NCI-H82 (cell line): ENCODE measurements at regions not wholly inside any gene's neighbourhood (a gene's known extent, or its start where the extent isn't known, plus 50 kb on each side); places are given as distances from the start of the nearest gene placed in this dataset.

Experiments
- DNase-seq: peaks from one replicate; lab custom pipeline; 2025; lab: John Stamatoyannopoulos, UW

DNA sequence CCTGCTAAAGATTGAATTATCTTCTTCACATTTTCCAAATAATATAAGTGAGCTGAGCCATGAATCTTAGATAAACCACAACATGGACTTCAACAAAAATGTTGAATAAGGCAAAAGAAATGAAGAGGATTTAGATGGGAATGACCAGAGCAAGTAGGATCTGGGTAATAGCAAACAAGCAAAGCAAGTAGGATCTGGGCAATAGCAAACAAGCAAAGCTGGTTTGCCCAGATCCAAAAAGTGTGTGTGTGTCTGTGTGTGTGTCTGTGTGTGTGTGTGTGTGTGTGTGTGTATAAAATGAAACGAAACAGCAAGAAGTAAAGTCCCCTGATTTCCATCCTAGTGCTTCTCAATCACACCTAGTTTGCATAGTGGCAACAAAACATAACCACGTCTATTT lies 549.1 kb downstream of the RERGL start:
- no peak for DNase-seq

DNA sequence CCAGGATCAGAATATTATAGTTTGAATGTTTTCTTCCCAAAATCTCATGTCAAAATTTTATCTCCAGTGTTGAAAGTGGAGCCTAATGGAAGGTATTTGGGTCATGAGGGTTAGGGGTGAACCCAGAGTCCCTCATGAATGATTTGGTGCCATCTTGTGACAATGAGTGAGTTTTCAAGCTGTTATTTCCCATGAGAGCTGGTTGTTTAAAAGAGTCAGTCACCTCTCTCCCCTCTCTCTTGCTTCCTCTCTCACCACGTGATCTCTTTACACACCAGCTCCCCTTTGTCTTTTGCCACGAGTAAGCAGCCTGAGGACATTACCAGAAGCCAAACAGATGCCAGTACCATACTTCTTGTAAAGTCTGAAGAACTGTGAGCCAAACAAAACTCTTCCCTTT lies 561.6 kb downstream of the RERGL start:
- DNase-seq = peak; percentile 26

DNA sequence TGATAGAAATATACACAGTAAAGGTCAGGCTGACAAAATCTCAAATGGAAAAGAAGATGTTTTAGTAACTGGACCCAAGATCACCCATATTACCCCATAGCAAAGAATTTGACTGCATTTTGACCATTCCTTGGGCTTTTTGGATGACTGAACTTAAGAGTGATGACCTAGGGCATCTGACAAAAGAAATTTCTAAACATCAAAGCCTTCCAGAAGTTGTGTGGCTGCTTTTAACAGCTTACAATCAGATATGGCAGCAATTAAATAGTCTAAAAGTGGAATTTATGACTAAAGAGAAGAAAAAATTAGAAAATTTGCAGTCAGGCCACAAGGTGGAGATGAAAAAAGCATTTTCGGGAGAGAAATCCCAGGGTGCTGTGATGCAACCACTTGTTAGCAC lies 563.0 kb downstream of the RERGL start:
- DNase-seq = no peak

DNA sequence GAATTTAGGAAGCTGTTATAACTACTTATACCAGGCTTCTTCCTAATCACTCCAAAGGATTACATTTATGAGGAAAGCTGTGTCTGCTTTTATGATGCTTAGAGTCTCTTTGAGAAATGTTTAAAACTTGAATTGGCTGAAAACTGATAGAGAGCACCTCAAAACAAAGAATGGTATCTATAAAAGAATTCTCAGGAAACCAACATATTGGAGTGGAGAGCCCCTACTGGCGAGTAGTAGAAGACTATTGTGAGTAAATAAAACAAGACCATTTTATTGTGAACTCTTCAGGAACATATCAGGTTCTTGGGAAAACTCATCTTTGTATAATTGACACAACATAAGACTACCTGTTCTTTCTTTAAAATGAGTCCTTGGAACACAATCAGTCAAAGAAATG lies 578.6 kb downstream of the RERGL start:
- peak; percentile 9 for DNase-seq

DNA sequence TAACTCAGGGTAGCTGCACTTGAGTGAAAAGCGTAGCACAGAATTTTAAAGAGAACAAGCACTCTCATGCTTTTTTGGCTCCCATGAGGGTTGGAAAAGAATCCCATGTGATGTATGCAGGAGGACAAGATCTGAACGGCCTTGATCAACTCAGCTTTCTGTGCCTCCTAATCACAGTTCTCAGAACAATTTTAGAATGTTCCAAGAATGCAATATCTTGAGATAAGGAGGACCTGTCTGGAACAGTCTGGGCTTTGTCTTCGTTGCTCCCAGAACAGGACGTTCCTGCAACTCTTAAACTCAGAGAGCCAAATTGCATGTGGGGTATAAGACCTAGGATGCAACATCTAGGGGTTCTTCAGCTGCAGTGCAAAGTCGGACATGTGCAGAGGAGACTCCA lies 582.7 kb downstream of the RERGL start:
- no peak for DNase-seq

DNA sequence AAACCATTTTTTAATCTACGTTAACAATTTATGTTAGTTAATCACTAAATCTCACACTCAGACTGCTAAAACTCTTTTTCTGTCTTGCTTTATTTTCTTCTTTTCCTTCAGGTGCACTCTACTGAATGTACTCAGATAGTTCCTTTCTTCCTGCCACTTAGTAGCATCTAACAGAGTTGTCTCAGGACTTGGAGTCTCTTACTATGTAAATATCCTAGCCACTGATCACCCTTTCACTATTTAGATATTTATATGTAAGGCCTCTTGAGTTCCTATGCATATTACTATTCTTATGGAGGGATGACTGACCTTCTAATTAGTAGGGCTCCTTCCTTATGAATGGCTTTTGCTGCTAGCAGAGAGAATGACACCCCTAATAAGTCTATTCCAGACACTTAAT lies 586.3 kb downstream of the RERGL start:
- DNase-seq = no peak

DNA sequence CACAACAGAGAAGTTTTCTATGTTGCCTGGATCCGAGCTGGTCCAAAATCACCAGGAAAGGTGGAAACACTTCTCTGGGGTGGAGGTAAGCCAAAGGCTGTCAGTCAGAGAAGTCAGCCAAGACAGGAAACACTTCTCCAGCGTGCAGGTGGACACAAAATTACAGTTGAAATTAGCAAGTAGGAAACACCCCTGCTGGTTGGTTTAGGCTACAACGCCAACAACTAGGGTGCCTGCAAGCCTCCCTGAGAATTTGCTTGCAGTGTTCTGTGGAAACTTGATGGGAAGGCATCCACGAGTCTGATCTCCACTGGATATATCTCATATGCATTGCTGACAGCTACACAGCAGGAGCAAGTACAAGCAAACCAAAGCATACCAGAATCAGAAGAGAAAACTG lies 600.5 kb downstream of the RERGL start:
- DNase-seq = peak; percentile 15

DNA sequence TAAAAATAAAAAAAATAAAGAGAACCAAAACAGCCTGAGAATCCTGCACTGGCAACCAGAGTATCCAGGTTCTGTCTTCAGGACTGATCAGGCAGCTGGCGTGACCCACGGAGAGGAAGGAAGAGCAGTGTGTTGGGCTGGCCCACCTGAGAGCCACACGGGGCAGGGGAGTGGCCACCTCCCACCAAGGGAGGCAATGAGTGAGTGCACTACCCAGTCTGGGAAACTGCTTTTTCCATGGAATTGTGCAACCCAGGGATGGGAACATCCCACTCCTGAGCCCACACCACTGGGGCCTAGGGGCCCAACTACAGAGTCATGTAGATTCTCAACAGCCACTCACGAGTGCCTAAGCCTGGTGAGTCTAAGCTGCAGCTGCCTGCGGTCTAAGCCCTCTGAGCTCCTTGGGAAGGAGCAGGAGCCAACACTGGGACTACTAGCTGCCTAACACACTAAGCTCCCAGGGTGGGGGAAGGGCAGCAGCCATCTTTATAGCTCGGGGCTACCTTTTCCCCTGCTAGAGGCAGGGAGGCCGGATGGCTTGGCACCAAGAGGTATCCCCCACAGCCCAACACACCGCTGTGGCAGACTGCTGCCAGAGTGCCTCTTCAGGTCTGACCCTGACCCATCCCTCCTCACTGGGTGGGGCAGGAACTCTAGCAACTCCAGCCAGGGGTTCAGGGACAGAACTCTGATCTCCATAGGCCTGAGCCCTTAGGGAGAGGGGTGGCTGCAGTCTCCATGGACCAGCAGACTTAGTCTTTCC lies 610.9 kb downstream of the RERGL start:
- DNase-seq = peak; percentile 27

DNA sequence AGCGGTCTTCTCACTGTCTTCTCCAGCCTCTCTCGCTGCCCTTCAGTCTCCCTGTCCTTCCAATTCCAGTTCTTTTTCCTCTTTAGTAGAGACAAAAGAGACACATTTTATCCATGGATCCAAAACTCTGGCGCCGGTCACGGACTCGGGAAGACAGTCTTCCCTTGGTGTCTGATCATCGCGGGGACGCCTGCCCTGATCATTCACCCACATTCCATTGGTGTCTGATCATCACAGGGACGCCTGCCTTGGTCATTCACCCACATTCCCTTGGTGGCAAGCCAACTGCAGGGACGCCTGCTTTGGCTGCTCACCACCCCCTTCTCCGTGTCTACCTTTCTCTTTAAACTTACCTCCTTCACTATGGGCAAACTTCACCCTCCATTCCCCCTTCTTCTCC lies 619.5 kb downstream of the RERGL start:
- no peak for DNase-seq

DNA sequence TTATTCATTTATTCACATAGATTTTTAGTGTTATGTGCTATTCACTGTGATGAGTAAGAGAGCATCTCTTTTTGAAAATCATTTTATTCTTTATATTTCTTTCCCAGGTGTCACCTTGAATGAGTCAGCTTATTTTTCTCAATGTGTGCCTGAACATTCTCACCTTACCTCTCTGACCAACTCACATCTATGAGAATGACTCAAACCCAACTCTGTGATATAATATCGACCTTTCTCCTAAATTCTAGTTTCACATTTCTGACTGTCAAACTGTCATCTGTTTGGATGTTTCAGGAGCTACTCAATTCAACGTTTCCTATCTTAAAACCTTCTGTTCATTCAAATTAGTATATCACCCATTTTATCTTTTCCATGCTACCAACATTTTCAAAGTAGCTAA lies 630.8 kb downstream of the RERGL start:
- DNase-seq = no peak

DNA sequence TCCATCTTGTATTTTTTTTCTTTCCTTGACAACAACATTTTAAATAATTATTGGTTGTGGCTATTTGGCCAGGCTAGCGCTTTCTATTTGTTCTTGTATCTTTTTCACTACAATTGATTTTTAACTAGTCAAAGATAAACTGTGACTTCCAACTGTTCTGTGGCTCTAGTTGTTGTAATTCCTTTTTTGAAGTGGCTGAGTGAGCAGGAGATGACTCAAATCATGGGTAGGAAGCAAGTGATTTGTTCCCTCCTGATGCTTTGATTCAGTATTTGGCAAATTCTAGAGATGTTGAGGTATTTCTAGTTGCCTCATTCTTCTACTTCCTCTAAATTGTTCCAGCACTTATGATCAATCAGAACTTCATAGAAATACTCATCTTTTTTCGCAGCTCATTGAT lies 633.5 kb downstream of the RERGL start:
- no peak for DNase-seq

DNA sequence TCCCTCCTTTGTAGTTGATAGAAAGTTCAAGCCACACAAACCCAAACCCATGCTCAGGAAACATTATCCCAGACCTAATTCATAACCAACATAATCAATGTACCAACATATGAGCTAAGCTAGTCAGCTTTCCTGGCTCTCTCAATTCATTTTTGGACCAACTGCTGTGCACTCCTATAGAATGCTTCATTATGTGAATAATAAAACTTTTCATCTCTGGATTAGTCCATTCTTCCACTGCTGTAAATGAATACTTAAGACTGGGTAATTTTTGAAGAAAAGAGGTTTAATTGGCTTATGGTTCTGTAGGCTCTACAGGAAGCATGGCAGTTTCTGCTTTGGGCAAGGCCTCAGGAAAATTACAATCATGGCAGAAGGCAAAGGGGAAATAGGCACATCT lies 651.9 kb downstream of the RERGL start:
- no peak for DNase-seq

DNA sequence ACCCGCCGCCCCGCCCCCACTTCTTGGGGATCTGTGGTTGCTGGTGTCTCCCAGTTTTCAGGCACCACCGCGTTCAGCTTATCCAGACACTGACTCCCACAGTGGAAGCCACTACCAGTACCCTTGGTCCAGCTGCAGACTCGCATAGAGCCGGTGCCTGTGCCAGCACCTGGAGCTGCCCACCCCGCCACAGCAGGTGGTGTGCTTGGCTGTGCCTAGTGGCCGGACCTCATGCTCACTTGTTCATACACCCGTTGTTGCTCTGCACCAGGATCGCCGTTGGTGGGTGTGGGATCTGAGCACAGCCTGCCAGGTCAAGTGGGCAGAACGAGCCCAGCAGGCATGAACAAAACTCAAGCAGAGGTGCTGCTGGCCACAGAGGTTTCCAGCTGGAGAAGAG lies 673.2 kb downstream of the RERGL start:
- no peak for DNase-seq

DNA sequence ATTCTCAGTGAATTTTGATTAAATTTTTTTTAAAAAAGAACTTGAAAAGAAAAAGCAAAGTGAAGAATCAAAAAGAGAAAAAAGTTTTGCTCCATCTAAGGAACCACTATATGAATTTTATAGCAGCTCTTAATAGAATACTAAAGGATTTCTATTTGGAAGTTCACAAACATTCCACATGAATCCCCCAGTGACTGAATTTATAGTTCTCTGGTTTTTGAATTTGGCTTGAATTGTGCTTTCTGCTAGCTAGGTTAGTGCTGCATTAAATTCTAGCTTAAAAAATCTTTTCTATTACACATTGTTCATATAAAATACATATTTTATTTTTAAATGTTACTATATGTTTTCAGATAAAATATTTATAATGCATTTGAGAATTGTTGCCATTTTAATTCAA lies 675.4 kb downstream of the RERGL start:
- no peak for DNase-seq

DNA sequence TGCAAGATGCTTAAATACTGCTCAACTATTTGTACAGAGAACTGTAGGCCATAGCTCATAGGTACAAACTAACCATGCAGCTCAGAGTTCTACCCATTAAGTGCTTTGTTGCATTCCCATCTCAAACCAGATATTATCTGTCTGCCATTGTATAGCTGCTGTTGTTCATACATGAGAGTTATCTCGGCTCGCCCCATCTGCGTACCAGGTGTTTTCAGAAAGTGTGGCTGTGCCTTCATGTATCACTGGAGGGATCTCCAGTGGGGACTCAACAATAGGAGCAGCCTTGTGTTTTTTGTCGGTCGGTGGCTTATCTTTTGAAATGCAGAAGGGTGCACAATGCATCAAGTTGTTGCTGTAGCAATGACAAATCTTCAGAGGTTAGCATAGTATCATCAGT lies 678.3 kb downstream of the RERGL start:
- DNase-seq = no peak

DNA sequence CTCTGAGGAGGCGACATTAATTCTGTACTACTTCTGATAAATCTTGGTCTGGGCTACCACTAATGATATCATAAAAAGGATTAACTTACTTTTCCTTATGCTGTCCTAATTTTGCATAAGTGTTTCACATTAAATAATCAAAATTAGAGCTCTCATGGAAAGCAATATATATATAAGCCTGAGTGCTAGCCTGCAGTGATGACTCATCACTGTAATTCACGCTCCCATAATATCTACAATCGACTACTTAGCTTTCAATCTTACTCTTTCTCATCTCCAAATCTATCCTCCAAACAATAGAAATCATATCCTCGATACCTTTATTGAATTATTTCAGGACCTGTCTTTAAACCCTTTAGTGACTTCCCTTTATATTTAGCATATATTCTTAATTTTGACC lies 701.3 kb downstream of the RERGL start:
- DNase-seq = no peak

DNA sequence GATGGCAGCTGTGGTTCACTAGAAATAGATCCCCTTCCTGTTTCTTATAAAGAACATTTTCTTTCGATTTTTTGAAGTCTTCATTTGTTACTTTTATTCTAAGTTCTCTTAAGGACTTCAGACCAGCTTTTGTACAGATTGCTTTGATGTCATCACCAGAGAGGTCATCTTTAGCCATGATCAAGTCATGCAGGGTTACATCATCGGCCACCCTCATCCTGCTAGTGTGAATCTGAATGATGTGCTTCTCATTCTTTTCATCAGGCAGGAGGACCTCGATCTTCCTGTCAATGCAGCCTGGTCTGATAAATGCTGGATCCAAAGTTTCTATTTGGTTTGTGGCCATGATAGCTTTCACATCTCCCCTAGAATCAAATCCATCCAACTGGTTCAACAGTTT lies 706.7 kb downstream of the RERGL start:
- DNase-seq = no peak

DNA sequence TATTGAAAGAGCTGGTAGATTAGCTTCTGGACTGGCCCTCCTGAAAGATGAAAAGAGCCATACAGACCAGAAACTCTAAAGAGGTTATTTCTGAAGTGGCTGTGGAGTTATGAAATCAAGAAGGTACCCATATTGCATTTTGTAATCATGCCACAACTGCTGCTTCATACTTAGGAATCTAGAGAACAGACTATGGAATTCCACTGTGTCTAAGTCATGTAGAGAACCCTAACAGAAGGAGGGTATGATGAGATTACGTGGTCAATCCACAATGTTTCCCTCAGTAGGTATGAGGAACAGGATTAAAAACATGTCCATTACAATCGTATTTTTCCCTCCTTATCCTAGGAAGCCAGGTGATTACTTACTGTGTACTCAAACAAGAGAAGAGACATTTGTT lies 708.8 kb downstream of the RERGL start:
- no peak for DNase-seq

DNA sequence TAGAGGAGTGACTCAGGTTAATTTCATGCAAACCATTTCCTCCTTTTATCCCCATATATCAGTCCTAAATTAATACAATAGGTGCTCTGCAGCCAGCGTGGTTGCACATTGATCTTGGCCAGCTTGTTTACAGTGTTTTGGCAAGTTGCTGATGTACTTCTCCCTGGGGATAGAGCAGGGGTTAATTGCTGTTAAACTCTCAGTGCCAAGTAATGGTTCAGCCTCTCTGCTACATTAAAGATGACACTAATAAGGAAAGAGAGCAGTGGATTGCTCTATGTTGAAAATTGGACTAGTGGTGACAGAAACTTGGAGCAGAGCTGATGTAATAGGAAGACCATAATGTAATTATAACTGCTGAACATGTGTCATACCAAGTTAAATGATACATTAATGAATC lies 717.5 kb downstream of the RERGL start:
- peak; percentile 93 for DNase-seq

DNA sequence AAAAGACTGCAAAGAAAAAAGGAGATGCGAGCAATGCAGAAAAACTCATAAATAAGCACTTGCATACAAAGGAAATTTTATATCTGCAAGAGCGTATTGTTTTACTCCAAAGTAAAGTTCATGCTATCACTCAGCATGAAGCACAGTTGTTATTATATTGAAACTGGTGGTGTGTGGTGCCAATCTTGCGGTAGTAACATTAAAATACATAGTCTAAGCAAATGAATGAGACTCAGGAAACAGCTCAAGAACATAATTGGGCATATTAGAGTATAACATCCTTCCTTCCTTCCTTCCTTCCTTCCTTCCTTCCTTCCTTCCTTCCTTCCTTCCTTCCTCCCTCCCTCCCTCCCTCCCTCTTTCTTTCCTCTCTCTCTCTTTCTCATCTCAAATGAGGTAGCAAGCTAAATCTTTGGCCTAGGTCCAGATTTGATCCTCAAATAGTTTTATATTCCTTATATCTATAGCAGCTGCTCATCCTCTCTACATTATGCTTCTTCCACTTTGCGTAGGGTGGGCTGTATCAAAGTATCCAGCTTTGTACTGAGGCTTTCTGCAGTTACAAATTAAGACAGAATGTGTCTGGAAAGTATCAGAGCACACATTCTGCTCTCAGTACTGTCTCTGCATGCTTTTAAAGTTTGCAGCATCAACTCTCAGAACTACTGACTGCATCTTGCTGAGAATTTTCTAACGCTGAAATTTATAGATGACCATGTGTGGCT lies 718.3 kb downstream of the RERGL start:
- DNase-seq = no peak

DNA sequence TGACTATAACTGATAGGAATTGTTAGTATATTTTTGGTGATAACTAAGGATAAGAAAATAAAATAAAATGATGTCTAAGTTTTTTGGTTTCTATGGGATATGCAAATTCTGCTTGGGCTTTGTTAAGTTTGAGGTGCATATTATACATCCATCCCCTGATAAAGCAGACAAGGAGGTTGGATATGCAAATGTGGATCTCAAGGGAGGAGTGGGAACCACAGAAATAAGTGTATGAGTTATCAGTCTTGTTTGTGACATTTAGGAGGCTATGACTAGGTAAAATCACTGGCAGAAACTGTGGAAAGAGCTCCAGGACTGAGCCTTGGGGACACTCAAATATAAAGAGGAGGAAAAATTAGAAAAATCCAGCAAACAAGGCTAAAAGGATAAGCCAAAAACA lies 719.4 kb downstream of the RERGL start:
- DNase-seq = no peak

DNA sequence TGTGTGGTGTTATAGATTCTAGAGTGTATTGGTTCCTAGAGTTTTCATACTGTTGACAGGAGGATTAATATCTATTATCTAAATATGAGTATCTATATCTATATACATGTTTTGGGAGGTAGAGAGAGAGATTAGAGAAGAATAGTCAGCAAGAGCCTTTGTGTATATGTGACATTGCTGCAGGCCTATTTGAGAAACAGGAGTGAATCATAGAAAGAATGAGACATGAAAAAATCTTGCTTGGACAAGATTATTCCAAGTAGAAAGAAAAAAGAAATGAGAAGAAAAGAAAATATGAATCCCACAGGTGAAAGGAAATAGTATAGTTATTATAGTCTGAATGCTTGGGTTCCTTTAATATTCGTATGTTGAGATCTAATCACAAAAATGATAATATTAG lies 720.4 kb downstream of the RERGL start:
- no peak for DNase-seq

DNA sequence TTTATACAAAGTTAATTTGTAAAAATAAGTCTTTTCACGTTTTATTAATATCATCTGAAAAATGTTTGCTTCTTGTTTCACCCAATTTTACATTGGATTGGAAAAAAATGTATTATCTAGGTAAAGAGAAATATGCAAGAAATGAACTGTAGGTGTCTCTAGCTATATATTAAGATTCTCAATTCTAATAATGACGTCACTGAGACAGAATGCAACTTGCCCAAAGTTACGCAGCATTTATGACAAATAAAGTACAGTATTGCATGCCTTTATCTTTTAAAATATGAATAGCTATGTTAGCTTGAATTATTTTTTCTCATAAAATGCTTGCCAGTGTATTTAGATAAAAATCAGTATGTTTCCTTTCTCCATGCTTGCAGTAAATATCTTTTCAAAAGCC lies 728.8 kb downstream of the RERGL start:
- no peak for DNase-seq

DNA sequence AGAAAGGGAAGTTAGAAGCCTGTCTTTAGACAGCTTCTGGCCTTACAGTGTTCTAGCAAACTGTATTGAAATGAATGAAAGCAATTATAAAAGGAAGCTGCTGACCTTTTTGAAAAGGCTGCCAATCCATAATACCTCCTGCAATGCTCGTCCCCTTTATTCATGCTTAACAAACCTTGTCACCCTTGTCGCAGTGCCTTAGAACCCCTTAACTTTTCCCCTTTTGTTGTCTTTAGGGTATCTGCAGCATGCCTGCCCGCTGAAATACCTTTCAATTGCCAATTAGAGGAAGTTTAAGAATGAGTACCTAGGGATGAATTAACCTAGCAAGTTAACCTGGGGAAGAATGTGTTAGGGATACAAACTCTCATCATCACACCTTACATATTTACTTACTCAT lies 731.2 kb downstream of the RERGL start:
- DNase-seq = no peak
